Trophoblast cell (in vitro differentiated cells and primary cell): ENCODE measurements at regions not wholly inside any gene's neighbourhood (a gene's known extent, or its start where the extent isn't known, plus 50 kb on each side); places are given as distances from the start of the nearest gene placed in this dataset.

Source experiments
- DNase-seq, 2 donors: peaks; one replicate each; pipeline ENCODE4 v3.0.0-alpha.2; 2016
- H2AFZ ChIP-seq: 2 replicates; pipeline ENCODE4 v1.6.1; 2013; ENCODE audit warnings: low read length, moderate library complexity, mild to moderate bottlenecking; ENCODE audit not compliant: insufficient read depth, poor library complexity
- H2AK5ac ChIP-seq: 2 replicates; pipeline ENCODE4 v1.6.1; 2013; ENCODE audit warnings: mild to moderate bottlenecking, low read length
- H2BK120ac ChIP-seq: 2 replicates; pipeline ENCODE4 v1.6.1; 2013; ENCODE audit warnings: low read length, mild to moderate bottlenecking, moderate library complexity; ENCODE audit not compliant: insufficient read depth, poor library complexity
- H2BK12ac ChIP-seq: 2 replicates; pipeline ENCODE4 v1.6.1; 2013; ENCODE audit warnings: mild to moderate bottlenecking, low read length, moderate library complexity
- H2BK5ac ChIP-seq: 2 replicates; pipeline ENCODE4 v1.6.1; 2013; ENCODE audit warnings: low read length, low read depth, moderate library complexity, mild to moderate bottlenecking; ENCODE audit not compliant: poor library complexity
- H3K14ac ChIP-seq: 2 replicates; pipeline ENCODE4 v1.6.1; 2013; ENCODE audit warnings: mild to moderate bottlenecking, low read length
- H3K18ac ChIP-seq: 2 replicates; pipeline ENCODE4 v1.6.1; 2013; ENCODE audit warnings: mild to moderate bottlenecking, low read length
- H3K23ac ChIP-seq: 2 replicates; pipeline ENCODE4 v1.6.1; 2013; ENCODE audit warnings: low read length
- H3K27ac ChIP-seq: 2 replicates; pipeline ENCODE4 v1.5.1; 2013; ENCODE audit warnings: low read depth, mild to moderate bottlenecking, inconsistent platforms, low read length, moderate library complexity
- H3K27me3 ChIP-seq: 2 replicates; pipeline ENCODE4 v1.6.1; 2013; ENCODE audit warnings: inconsistent platforms, mild to moderate bottlenecking, low read length, moderate library complexity; ENCODE audit not compliant: insufficient read depth
- H3K36me3 ChIP-seq, 2 experiments: 1 replicate in 1 of 2; 2 replicates in 1 of 2; pipeline ENCODE4 v1.6.1; 2013; ENCODE audit warnings: low read length in 2 of 2, mild to moderate bottlenecking in 2 of 2, moderate library complexity in 1 of 2; ENCODE audit not compliant: insufficient read depth in 2 of 2, control insufficient read depth in 1 of 2
- H3K4ac ChIP-seq: 2 replicates; pipeline ENCODE4 v1.6.1; 2013; ENCODE audit warnings: low read depth, mild to moderate bottlenecking, low read length, moderate library complexity
- H3K4me1 ChIP-seq, 2 experiments: 1 replicate in 1 of 2; 2 replicates in 1 of 2; pipeline ENCODE4 v1.6.1; 2013; ENCODE audit warnings: low read length in 2 of 2, mild to moderate bottlenecking in 2 of 2, moderate library complexity in 1 of 2; ENCODE audit not compliant: insufficient read depth in 2 of 2, control insufficient read depth in 1 of 2
- H3K4me2 ChIP-seq: 2 replicates; pipeline ENCODE4 v1.6.1; 2013; ENCODE audit warnings: inconsistent platforms, mild to moderate bottlenecking, low read length, moderate library complexity
- H3K4me3 ChIP-seq: 2 replicates; pipeline ENCODE4 v1.5.1; 2013; ENCODE audit warnings: mild to moderate bottlenecking, low read depth, low read length, inconsistent platforms
- H3K79me1 ChIP-seq: one replicate; pipeline ENCODE4 v1.6.1; 2013; ENCODE audit warnings: low read length
- H3K79me2 ChIP-seq: 2 replicates; pipeline ENCODE4 v1.6.1; 2013; ENCODE audit warnings: low read length, mild to moderate bottlenecking; ENCODE audit not compliant: control insufficient read depth, insufficient read depth, poor library complexity
- H3K9ac ChIP-seq: 2 replicates; pipeline ENCODE4 v1.6.1; 2013; ENCODE audit warnings: mild to moderate bottlenecking, low read length
- H3K9me3 ChIP-seq: 2 replicates; pipeline ENCODE4 v1.6.1; 2013; ENCODE audit warnings: low read depth, mild to moderate bottlenecking, control low read depth, inconsistent platforms, low read length; ENCODE audit not compliant: insufficient read depth
- H4K12ac ChIP-seq: 2 replicates; pipeline ENCODE4 v1.6.1; 2013; ENCODE audit warnings: low read depth, mild to moderate bottlenecking, low read length, moderate library complexity
- H4K8ac ChIP-seq: 2 replicates; pipeline ENCODE4 v1.6.1; 2013; ENCODE audit warnings: low read depth, mild to moderate bottlenecking, low read length, moderate library complexity
- H4K91ac ChIP-seq: one replicate; pipeline ENCODE4 v1.6.1; 2013; ENCODE audit warnings: low read depth, mild to moderate bottlenecking, low read length, moderate library complexity
- WGBS: extraction: QIAGEN DNeasy Blood & Tissue Kit; methylation state at CpG from one replicate; pipeline ENCODE4 v1.1.7; 2013; ENCODE audit warnings: missing lambda C conversion rate; ENCODE audit not compliant: insufficient read length, insufficient coverage; ENCODE audit errors: extremely low coverage; 5-methylcytosine and 5-hydroxymethylcytosine counted together

DNA sequence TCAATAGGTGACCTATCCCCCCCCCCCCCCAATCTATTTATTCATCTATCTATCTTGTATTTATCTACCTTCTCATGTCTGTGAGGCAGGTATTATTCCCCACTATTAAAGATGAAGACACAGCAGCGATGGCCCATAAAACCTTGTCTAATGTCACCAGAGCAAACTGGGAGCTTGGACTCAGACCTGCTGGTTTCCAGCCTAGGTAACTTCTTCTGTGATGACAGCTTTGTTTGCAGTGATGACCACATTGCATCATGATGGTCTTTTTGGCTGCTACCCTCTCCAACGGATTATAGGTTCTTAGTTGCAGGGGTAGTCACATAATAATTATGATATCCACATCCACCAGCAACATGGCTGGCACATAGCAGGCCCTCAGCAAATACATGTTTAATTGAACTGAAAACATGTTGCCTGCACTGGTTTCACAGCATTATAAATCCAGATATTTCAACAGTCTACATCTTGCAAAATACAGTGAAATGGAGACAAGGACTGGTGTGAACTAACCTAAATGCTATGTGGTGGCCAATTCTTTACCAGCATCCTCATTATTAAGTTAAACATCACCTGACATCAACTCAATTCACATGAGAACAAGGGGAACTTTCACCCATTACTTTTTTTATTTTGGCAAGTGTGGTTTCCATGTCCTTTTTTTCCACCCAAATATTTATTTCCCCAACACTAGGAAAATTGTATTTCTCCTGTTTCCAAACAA lies 712.5 kb upstream of the NRSN1 start:
- Histone ChIP-seq H2BK120ac (no peak overlapping the region), H2BK12ac (no peak overlapping the region), H3K23ac (no peak overlapping the region), H2AFZ (no peak overlapping the region), H3K14ac (no peak overlapping the region), H2BK5ac (no peak overlapping the region), H3K9me3 (no peaks in the 10 kb centered on the region), H3K4ac (no peak overlapping the region), H3K79me2 (no peaks in the 10 kb centered on the region), H3K27me3 (no peaks in the 10 kb centered on the region), H3K9ac (no peak overlapping the region), H2AK5ac (no peak overlapping the region), H4K8ac (no peak overlapping the region), H3K4me3 (no peak overlapping the region), H3K18ac (no peak overlapping the region), H4K12ac (no peak overlapping the region), H3K27ac (no peak overlapping the region), H3K36me3 (no peaks in the 10 kb centered on the region), H3K79me1 (no peaks in the 10 kb centered on the region), H3K4me2 (no peak overlapping the region), H4K91ac (no peak overlapping the region), H3K4me1 (no peaks in the 10 kb centered on the region)
- DNase-seq: peak in 1 of 2 donors; percentile 51
- no CpG with 5 or more reads among the region's 2 CpGs for WGBS

DNA sequence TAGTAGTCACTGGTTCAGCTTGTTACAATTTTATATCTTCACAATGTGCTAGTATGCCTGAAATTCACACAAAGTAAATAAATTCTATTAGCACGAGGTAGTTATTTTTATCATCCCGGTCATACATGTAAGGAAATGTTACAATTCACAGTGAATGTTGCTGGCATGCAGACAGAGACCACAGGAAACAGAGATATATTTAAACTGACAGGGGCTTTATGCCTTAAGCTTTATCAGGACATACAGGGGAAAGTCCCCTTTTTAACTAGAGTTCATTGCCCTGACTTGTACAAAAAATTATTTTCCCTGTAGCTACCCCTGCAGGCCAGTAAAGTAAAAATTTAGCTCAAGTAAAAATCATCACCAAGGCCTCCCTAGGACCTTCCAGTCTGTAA lies 712.0 kb upstream of the NRSN1 start:
- no peaks in the 10 kb centered on the region for H3K79me2 ChIP-seq
- H3K14ac ChIP-seq: no peak overlapping the region
- H2BK120ac ChIP-seq: no peak overlapping the region
- no peak overlapping the region for H4K8ac ChIP-seq
- no peak overlapping the region for H4K91ac ChIP-seq
- DNase-seq: peak in 1 of 2 donors; percentile 10
- H3K18ac ChIP-seq: no peak overlapping the region
- no peak overlapping the region for H2BK5ac ChIP-seq
- no peaks in the 10 kb centered on the region for H3K4me1 ChIP-seq
- no peak overlapping the region for H3K9ac ChIP-seq
- no CpG with 5 or more reads among the region's 2 CpGs for WGBS
- no peak overlapping the region for H3K4ac ChIP-seq
- H3K79me1 ChIP-seq: no peaks in the 10 kb centered on the region
- H4K12ac ChIP-seq: no peak overlapping the region
- no peaks in the 10 kb centered on the region for H3K36me3 ChIP-seq
- no peak overlapping the region for H3K27ac ChIP-seq
- H3K9me3 ChIP-seq: no peaks in the 10 kb centered on the region
- no peak overlapping the region for H2AFZ ChIP-seq
- no peak overlapping the region for H3K4me2 ChIP-seq
- no peaks in the 10 kb centered on the region for H3K27me3 ChIP-seq
- H2BK12ac ChIP-seq: no peak overlapping the region
- no peak overlapping the region for H3K4me3 ChIP-seq
- H2AK5ac ChIP-seq: no peak overlapping the region
- H3K23ac ChIP-seq: no peak overlapping the region

DNA sequence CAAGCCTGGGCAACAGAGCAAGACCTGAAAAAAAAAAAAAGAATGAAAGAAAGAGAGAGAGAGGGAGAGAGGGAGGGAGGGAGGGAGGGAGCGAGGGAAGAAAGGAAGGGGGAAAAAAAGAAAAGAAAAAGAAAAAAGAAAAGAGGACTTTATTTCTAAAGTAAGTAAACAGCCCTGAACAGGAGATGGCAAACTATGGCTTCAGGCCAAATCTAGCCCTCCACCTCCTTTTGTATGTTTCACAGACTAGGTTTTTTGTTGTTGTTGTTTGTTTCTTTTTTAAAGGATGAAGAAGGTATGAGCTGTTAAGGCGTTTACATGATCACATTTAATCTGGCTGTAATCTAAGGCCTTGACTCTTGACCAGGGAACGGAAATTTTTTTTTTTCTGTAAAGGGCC lies 711.1 kb upstream of the NRSN1 start:
- Histone ChIP-seq H3K4ac (no peak overlapping the region), H3K14ac (no peak overlapping the region), H4K8ac (no peak overlapping the region), H2BK5ac (no peak overlapping the region), H2BK120ac (no peak overlapping the region), H3K4me3 (no peak overlapping the region), H2BK12ac (no peak overlapping the region), H3K79me2 (no peaks in the 10 kb centered on the region), H3K27me3 (no peaks in the 10 kb centered on the region), H4K91ac (no peak overlapping the region), H3K27ac (no peak overlapping the region), H3K4me2 (no peak overlapping the region), H3K9ac (no peak overlapping the region), H3K36me3 (no peaks in the 10 kb centered on the region), H2AFZ (no peak overlapping the region), H4K12ac (no peak overlapping the region), H3K4me1 (no peaks in the 10 kb centered on the region), H3K9me3 (no peaks in the 10 kb centered on the region), H3K23ac (no peak overlapping the region), H3K18ac (no peak overlapping the region), H3K79me1 (no peaks in the 10 kb centered on the region), H2AK5ac (no peak overlapping the region)
- DNase-seq: no peak
- WGBS: no CpG with 5 or more reads among the region's 3 CpGs

DNA sequence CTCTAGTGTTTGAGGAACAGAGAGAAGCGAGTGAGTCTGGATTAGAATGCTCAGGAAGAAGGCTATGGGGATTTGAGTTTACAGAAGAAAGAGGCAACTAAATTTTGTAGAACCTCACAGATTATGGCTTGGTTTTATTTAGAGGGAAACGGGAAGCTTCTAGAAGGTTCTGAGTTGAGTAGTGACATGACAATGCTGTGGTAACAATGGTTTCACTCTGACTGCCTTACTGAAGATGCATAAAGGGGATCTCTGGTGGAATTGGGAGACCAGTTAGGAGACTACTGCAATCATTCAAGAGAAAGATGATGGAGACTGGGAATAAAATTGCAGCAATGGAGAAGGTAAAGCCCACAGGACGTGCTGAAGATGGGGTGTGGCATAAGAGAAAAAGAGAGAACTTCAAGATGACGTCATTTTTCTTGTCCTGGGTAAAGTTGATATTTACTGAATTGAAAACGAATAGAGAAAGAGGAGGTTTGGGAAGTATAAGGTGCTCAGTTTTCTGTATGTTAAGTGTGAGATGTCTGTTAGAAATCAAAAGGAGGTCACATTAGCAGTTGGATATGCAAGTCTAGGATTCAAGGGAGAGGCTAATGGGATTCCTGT lies 710.1 kb upstream of the NRSN1 start:
- Histone ChIP-seq H4K8ac (no peak overlapping the region), H2BK5ac (no peak overlapping the region), H3K27ac (no peak overlapping the region), H2BK12ac (no peak overlapping the region), H4K91ac (no peak overlapping the region), H2AK5ac (no peak overlapping the region), H3K23ac (no peak overlapping the region), H4K12ac (no peak overlapping the region), H3K4me3 (no peak overlapping the region), H3K4me1 (no peaks in the 10 kb centered on the region), H3K4me2 (no peak overlapping the region), H3K4ac (no peak overlapping the region), H3K14ac (no peak overlapping the region), H3K9ac (no peak overlapping the region), H3K9me3 (no peaks in the 10 kb centered on the region), H3K79me2 (no peaks in the 10 kb centered on the region), H3K79me1 (no peaks in the 10 kb centered on the region), H2BK120ac (no peak overlapping the region), H3K27me3 (no peaks in the 10 kb centered on the region), H2AFZ (no peak overlapping the region), H3K36me3 (no peaks in the 10 kb centered on the region), H3K18ac (no peak overlapping the region)
- DNase-seq: no peak
- 100% methylated on average over 1 of the region's 5 CpGs for whole genome bisulfite sequencing
